Amniotic epithelial cell (primary cell): ENCODE measurements at regions not wholly inside any gene's neighbourhood (a gene's known extent, or its start where the extent isn't known, plus 50 kb on each side); places are given as distances from the start of the nearest gene placed in this dataset.

Experiments used
- DNase-seq: peaks from one replicate; pipeline ENCODE4 v3.0.0-alpha.2; 2010; ENCODE audit warnings: low read depth

- DNase-seq: peak; percentile 96
Measured at GRCh38 chr12:68451261-68452077, 119.3 kb upstream of the MDM1 start.

- DNase-seq: no peak
Measured at GRCh38 chr12:68452078-68452715, 120.0 kb upstream of the MDM1 start.

- no peak for DNase-seq
Measured at GRCh38 chr12:68453278-68453677, 121.1 kb upstream of the MDM1 start.

- DNase-seq: peak; percentile 70
Measured at GRCh38 chr12:68453876-68454275, 121.7 kb upstream of the MDM1 start.

- DNase-seq: no peak
Measured at GRCh38 chr12:68454892-68455291, 122.7 kb upstream of the MDM1 start.

GRCh38 chr12:68455691-68456345, 123.7 kb upstream of the MDM1 start:
- DNase-seq: no peak

GRCh38 chr12:68458866-68459265, 126.7 kb upstream of the MDM1 start:
- DNase-seq: no peak

GRCh38 chr12:68460236-68460635, 128.1 kb upstream of the MDM1 start:
- no peak for DNase-seq

GRCh38 chr12:68461645-68462044, 129.5 kb upstream of the MDM1 start:
- DNase-seq: no peak

- no peak for DNase-seq
Measured at GRCh38 chr12:68462803-68463202, 130.6 kb upstream of the MDM1 start.

GRCh38 chr12:68465227-68465626, 133.1 kb upstream of the MDM1 start:
- DNase-seq: no peak

- DNase-seq: no peak
Measured at GRCh38 chr12:68467514-68467913, 135.4 kb upstream of the MDM1 start.

- DNase-seq: no peak
Measured at GRCh38 chr12:68468036-68468435, 135.9 kb upstream of the MDM1 start.

GRCh38 chr12:68469113-68469512, 137.0 kb upstream of the MDM1 start:
- DNase-seq: no peak

GRCh38 chr12:68470664-68471328, 138.6 kb upstream of the MDM1 start:
- no peak for DNase-seq

- DNase-seq: no peak
Measured at GRCh38 chr12:68474467-68475204, 136.1 kb upstream of the RAP1B start.

- no peak for DNase-seq
Measured at GRCh38 chr12:68476794-68477193, 133.9 kb upstream of the RAP1B start.

- peak; percentile 53 for DNase-seq
Measured at GRCh38 chr12:68477261-68477772, 133.4 kb upstream of the RAP1B start.

- no peak for DNase-seq
Measured at GRCh38 chr12:68477906-68478305, 132.8 kb upstream of the RAP1B start.

- peak; percentile 22 for DNase-seq
Measured at GRCh38 chr12:68478516-68479260, 132.0 kb upstream of the RAP1B start.
